GM18868 (cell line): ENCODE measurements at regions not wholly inside any gene's neighbourhood (a gene's known extent, or its start where the extent isn't known, plus 50 kb on each side); places are given as distances from the start of the nearest gene placed in this dataset.

Source experiments
- ATAC-seq: cut with Tn5 transposase; IDR thresholded peaks from one replicate; pipeline ENCODE4 v1.9.1; 2021; ENCODE audit warnings: mild to moderate bottlenecking, moderate library complexity; ENCODE audit not compliant: unreplicated experiment

DNA sequence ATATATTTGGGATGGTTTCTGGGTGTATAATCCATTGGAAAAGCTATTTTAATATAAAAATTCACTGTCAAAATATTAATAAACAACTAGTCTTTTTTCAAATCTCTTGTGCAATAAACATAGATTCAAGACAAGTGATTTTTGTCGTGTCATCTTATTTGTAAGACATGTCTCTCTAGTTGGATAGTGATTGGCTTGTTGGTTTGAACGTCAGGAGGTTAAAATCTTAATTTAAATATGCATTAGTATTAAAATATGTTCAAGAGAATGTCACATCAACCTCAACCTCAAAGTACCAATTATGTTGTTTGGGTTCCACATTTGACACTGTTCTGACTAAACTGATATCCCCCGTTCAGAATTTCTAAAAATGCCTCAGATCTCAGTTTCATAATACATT lies 287.6 kb downstream of the CASP12 start:
- no peak for ATAC-seq

DNA sequence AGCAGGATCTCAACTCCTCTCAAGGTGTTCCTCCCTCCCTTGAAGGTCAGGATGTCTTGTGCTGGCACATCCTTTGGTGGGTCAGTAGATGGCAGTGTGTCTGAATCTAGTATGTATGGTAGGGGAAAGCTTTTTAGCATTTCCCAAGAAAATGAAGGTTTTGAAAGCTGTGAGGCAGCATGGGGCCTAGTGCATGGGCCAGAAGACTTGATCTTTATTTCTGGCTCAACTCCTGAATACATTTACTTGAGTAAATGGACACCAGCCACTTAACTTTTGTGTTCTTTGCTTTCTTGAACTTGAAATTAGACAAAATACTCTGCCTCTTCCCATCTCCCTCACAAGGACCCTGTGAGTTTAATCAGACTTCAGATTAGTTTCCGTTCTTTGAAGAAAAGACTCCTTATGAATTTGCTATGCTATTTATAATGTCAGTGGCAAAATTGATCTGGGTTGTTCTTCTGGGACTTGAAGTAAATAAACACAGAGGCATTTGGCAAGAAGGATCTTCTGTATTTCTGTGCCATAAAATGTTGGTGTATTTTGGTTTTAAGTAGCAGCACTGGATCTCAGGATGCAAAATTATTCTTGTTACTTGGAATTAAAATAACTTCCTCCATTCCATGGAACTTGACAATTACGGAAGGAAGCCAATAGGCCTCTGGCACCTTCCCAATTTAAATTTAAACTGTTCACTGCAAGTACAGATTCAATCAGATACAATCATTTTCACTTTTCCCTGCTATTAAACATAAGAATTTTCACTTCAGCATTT lies 288.8 kb downstream of the CASP12 start:
- ATAC-seq, result peak; percentile 92

DNA sequence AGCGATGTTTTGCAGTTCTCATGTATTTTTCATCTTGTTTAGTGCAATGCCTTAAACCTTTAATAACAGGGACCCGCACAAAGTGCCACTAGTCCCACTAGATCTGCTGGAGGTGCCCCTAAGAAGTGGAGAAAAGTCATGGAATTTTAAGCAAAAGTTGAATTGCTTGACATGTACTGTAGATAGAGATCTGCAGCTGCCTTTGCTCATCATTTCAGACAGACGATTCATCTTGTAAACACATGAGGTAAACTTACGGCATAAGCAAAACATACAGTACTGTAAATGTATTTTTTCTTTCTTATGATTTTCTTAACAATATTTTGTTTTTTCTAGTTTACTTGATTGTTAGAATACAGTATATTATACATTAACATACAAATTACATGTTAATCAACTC lies 295.6 kb downstream of the CASP12 start:
- ATAC-seq, result no peak

DNA sequence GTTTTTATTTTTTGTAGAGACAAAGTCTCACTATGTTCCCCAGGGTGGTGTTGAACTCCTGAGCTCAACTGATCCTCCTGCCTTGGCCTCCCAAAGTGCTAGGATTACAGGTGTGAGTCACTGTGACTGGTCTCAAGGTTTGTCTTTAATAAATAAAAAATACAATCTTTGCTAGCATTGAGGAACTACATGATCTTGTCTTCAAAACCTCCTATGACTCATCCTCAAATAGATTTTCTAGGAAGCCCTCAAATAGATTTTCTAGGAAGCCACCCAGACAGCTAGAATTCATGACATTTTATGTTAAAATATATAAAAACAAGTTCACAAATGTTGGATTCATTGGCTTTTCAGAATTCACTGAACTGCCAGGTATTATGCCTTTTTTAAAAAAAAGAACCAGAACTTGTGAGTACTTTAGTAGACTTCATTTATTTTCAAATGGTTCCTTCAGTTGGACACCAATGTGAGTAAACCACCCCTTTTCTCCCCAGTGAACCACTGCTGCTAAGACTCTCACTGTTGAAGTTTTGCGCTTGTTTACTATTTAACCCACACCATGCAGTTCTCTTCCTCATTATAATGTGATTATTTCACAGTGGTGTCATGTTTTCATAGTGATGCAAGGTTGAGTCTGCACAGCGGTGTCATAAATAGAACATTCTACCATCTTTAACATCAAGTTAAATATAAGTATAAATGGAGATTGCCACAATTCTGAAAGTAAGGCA lies 303.9 kb downstream of the CASP12 start:
- no peak for ATAC-seq

DNA sequence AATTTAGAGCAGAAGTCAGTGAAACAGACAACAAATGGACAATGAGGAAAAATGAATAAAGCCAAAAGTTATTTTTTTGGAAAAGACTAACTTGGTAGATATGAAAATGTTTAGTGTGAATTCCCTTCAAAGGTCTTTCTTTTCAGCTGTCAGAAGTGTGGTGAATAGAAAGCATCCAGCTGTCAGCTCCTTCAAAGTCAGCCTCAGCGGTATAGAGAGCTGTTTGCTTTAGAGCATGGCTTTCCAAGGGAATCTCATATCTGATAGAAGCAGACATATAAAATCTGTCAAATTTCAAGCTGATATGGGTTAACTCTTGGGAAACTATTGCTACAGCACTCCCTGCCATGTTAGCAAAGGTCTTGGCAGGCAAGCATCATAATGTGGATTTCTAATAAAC lies 309.3 kb downstream of the CASP12 start:
- ATAC-seq, result no peak

DNA sequence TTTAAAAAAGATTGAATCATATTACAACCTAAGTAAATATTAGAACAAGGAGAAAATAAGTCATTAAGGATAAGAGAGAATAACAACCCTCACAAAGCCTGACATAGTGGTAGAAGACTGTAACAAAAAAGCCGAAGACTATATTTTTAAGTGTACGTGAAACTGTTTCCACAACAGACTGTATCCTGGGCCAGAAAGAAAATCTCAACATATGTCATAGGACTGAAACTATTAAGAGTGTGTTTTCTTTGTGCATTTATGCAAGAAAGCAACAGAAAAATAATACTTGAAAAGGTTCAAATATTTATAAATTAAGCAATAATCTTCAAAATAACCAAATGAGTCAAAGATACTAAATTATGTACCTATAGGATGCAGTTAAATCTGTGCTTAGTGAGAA lies 309.8 kb downstream of the CASP12 start:
- ATAC-seq, result no peak

DNA sequence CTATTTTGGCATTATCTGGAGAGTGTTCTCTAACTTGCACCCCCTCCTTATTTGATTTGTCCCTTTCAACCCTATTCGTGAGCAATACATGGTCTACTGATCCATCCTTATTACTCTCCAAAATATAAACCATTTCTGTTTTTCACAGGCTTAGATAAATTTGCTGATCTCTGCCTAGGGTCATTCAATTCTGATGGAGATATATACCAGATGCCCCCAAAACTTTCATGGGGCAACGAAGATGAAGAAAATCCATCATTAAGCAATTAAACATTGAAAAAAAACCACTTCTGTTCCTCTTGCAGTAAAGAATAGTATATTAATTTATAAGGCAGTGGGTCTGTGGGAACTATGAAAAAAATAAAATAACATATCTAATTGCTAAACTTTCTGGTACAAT lies 313.4 kb downstream of the CASP12 start:
- ATAC-seq, result no peak

DNA sequence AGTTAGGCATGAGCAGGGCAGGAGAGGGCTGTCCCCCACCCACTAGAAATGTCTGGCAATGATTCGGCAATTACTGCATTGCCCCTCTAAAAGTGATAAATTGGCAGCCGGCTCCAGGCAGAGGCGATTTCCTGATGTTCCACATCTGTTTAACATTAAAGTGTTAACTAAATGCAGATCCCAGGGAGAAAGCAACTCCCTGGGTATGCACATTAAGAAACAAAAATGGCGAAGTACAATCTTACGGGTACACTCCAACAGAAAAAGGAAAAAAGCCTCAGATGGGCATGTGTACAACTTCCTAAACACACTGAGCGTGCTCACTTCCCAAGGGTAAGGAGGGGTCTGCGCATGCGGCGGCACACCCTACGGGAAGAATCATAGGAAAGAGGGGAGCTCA lies 314.4 kb downstream of the CASP12 start:
- no peak for ATAC-seq

DNA sequence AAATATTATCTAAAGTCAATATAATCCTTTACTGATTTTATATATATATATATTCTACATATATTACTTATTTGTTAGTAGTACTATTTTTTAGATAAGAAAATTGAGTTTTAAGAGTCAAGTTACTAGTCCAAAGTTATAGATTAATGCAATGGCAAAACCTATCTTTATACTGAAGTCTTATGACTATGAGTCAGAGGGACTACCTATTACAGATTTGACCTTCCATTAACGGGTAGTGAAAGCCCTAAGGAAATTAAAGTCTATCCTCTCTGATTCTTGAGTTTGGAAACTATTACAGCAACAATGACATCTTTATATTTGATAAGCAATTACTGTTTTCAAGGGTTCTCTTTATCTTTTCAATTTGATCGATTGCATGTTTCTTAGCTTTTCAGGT lies 315.8 kb downstream of the CASP12 start:
- no peak for ATAC-seq

DNA sequence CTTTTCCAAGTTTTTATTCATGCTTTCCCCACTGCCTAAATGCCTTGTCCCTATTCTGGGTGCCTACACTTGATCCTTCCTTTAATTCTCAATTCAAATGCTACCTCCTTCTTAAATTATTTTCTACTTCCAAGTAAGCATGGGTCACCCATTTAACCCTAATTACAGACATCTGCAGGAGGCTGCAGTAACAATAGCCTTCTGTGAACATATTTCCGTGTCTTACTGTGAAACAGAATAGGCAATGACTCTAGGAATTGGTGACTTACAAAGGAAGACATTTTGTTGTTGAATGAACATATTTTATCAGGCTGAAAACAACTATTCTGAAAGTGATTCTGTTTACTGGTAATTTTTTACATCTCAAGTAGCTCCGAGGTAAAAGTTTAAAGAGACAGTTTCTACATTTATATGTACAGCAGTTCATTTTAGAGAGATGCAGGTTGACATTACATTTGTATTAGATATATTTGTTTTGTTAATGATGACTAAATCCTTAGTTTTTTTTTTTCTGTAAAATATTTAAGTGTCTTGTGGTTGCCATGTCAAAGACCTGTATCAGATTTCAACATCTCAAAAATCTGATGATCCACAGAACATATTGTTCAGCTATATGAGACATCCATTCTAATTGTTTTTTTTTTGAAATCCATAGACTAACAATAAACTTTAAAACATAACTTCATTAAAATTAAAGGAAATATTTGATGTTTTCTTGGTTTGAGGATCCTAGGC lies 316.8 kb downstream of the CASP12 start:
- no peak for ATAC-seq

DNA sequence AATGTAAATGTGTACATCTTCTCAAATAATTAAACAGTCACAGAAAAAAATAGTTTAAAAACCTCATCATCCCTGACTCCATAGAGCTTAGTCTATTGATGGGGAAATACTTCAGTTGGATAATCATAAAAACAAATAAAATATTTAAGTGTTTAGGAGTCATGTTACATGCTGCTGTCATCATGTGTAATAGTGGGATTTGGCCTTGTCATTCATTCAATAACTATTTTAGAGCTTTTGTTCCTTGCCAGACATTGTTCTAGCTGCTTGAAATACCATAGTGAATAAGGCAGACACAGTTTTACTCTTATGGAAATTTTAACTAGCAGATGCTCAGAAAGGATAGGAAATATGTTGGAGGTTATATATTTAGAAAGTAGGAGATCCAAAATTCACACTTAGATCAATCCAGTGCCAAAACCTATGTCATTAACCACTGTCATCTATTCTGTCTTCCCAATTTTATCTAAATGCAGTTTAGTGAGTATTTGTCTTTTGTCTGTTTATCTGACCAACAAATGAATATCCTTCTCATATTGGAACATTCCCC lies 324.7 kb downstream of the CASP12 start:
- ATAC-seq, result no peak

DNA sequence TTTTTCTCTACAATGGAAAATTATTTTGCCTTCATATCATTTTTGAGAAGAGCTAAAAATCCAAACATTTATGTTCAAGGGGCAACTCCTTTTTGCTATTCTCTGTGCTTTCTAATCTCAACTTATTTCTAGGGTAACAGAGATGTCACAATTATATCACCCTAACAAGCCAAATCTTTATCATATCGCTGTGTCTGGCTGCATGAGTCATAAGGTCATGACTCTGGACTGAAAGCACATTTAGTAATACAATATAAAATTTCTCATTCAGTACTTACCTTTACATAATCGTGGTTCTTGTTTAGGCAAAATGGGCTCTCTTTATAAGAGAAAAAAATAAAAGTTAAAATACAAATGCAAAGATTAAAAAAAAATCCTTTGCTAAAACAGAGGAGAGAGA lies 326.0 kb downstream of the CASP12 start:
- ATAC-seq, result no peak

DNA sequence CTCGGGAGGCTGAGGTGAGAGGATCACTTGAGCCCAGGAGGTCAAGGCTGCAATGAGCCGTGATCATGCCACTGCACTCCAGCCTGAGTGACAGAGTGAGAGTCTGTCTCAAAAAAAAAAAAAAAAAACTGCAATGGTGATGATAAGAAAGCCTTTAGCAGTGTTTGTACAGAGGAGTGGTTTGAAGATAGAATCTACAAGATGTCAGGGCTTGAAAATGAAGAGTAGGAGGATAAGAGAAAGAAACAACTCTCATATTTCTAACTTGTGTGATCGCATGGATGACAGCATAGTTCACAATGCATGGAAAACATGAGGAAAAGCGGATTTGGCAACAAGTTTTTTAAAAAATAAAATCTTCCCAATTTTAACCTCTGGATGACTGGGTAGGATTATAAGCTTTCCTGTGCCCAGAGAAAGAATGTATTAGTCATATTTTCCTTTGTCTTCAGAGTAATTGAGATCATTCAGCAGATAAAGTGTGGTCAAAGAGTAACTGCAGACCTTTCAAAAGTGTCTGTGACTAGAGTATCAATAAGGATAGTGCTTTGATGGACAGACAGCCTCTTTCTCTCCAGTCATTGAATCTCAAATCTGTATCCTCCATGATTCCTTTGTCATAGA lies 328.1 kb downstream of the CASP12 start:
- ATAC-seq, result no peak

DNA sequence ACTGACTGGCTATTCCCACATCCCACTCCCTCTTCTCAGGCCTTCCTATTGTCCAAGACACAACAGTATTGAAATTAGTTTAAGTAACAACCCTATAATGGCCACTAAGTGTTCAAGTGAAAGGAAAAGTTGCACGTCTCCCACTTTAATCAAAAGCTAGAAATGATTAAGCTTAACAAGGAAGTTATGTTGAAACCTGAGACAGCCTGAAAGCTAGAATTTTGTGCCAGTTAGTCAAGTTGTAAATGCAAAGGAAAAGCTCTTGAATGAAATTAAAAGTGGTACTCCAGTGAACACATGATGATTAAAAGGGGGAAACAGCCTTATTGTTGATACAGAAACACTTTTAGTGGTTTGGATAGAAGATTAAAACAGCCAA lies 332.7 kb downstream of the CASP12 start:
- ATAC-seq, result no peak

DNA sequence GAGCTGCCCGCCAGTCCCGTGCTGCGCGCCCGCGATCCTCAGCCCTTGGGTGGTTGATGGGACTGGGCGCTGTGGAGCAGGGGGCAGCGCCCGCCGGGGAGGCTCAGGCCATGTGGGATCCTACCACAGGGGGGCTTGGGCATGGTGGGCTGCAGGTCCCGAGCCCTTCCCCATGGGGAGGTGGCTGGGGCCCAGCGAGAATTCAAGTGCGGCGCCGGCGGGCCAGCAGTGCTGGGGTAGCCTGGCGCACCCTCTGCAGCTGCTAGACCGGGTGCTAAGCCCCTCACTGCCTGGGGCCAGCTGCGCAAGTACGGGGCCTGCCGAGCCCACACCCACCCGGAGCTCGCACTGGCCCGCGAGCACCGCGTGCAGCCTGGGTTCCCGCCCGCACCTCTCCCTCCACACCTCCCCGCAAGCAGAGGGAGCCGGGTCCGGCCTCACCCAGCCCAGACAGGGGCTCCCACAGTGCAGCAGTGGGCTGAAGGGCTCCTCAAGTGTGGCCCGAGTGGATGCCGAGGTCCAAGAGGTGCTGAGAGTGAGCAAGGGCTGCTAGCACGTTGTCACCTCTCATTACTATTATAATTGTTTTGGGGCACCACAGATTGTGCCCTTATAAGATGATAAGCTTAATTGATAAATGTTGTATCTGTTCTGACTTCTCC lies 333.2 kb downstream of the CASP12 start:
- ATAC-seq, result no peak

DNA sequence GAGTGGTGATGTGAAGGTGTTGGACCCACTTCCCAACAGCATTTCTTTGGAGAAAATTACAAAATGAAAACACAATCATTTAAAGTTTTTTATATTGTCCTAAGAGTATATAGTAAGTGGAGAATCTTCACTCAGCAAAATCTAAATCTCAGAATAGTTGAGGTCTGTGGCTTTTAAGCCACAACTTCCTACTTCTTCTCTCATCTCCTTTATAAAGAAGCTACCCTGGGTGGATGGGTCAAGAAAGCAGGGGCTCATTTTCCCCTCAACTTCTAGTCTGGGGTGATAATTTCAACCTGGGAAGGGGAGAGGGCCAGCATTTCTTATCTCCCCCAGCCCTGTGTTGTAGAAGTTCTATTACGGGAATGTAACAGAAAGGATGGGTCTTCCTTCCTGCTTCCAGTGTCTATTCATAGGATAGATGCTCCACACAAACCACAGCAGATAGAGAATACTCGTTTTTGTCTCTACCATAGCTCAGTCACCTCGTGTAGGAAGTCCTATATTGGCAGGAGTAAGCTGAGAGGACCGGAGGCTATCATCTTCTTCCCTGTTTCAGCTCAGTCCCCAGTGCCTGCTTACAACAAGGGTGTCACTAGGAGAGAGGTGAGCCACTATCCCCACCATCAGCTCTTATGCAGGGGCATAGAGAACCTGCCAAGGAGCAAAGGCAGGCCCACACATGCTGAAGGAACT lies 341.5 kb downstream of the CASP12 start:
- ATAC-seq, result no peak

DNA sequence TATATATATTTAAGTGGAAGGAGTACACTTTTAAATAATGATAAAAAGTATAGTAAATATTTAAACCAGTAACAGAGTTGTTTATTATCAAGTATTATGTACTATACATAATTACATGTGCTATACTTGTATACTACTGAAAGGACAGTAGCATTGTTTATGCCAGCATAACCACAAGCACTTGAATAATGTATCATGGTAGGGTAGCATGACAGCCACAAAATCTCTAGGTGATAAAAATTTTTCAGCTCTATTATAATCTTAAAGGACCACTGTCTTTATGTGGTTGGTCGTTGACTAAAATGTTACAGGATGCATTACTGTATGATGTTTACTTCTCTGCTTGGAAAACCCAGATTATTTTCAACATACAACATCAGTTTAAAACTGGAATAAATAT lies 349.2 kb downstream of the CASP12 start:
- ATAC-seq, result no peak

DNA sequence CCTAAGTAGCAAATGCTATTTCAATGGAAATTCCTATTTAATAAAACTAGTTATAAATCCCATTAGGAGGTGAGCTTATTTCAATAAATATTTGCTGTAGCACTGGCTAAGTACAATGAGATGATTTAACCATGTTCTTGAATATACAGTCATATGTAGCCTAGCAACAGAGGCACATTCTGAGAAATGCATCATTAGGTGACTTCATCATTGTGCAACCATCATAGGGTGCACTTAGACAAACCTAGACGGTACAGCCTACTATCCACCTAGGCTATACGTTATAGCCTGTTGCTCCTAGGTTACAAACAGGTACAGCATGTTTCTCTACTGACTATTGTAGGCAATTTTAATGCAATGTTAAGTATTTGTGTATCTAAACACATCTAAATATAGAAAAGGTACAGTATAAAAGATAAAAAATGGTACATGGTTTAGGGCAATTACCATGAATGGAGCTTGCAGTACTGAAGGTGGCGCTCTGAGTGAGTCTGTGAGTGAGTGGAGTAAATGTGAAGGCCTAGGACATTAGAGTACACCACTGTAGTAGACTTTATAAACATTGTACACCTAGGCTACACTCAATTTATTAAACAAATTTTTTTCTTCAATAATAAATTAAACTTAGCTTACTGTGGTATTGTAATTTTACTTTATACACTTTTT lies 350.1 kb downstream of the CASP12 start:
- ATAC-seq, result no peak

DNA sequence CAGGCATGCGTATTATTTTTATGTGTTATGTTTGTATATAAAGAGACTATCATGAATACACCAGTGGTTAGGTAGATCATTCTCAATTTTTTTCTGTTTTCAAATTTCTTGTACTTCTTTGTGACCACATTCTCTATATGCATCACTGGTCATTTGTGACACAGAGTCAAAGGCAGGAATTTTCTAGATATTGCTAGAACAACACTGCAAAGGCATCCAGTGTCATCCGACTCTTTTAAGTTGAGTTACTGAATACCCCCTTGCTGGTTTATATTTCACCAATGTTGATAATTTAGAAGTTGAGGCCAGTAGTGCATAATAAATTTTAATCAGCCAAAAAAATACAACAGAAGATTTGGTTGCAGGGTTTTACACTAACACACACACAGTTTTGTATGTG lies 351.8 kb downstream of the CASP12 start:
- no peak for ATAC-seq

DNA sequence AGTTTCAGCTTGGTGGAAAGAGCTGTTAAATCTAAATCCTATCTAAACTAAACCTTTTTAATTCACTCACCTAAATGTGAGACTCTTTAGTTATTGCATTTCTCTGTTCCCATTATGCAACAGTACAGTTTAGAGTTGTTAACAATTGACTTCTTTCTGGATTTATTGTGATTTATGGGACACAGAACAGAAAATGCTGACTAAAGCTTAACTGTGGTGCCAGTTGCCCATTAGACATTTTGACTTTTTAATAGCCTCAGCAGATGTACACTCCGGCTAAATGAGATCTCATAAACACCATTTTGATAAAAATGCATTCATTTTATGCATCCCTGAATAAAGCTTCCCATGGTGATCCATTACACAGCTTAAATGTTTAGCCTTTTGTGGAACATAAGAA lies 356.6 kb downstream of the CASP12 start:
- ATAC-seq, result no peak
